WERI-Rb-1 (cell line): ENCODE measurements at regions not wholly inside any gene's neighbourhood (a gene's known extent, or its start where the extent isn't known, plus 50 kb on each side); places are given as distances from the start of the nearest gene placed in this dataset.

Source experiments
- DNase-seq: peaks from one replicate; pipeline ENCODE4 v3.0.0-alpha.2; 2020
- H3K27ac ChIP-seq: fragments of 250-450 bp; sonication (Bioruptor Pico); 2 replicates; pipeline ENCODE4 v1.5.1; 2020; ENCODE audit warnings: mild to moderate bottlenecking, moderate library complexity
- H3K27me3 ChIP-seq: fragments of 250-450 bp; sonication (Bioruptor Pico); 2 replicates; pipeline ENCODE4 v1.5.1; 2021; ENCODE audit warnings: mild to moderate bottlenecking, low read depth, moderate library complexity; ENCODE audit not compliant: insufficient read depth, severe bottlenecking
- H3K36me3 ChIP-seq: fragments of 250-450 bp; sonication (Bioruptor Pico); 2 replicates; pipeline ENCODE4 v1.5.1; 2020; ENCODE audit warnings: mild to moderate bottlenecking, moderate library complexity
- H3K4me3 ChIP-seq: 2 replicates; pipeline ENCODE4 v1.5.1; 2011; ENCODE audit warnings: low read depth, mild to moderate bottlenecking, control low read depth, low read length
- H3K9me3 ChIP-seq: fragments of 250-450 bp; sonication (Bioruptor Pico); 2 replicates; pipeline ENCODE4 v1.5.1; 2021; ENCODE audit warnings: mild to moderate bottlenecking, moderate library complexity; ENCODE audit not compliant: severe bottlenecking
- TF ChIP-seq, protein P1 (sequence below): IDR thresholded peaks from 2 replicates; pipeline ENCODE4 v1.5.1; 2011; ENCODE audit warnings: low read depth, mild to moderate bottlenecking, control low read depth, inconsistent platforms, low read length

DNA sequence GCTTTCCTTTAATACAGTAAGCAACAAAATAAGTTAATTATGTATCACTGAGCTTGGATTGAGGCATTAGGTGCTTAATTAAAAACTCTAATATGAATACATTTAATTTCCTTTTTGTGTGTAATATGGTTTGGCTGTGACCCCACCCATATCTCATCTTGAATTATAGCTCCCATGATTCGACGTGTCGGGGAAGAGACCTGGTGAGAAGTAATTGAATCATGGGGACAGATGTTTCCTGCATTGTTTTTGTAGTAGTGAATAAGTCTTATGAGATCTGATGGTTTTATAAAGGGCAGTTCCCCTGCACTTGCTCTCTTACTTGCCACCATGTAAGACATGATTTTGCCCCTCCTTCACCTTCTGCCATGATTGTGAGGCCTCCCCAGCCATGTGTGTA is 325.4 kb upstream of the CDH7 start:
- Histone ChIP-seq H3K9me3 (no peaks in the 10 kb centered on the region), H3K27me3 (no peaks in the 10 kb centered on the region), H3K4me3 (no peak overlapping the region), H3K36me3 (no peaks in the 10 kb centered on the region), H3K27ac (no peak overlapping the region)
- DNase-seq, result no peak
- TF ChIP-seq, protein P1, sequence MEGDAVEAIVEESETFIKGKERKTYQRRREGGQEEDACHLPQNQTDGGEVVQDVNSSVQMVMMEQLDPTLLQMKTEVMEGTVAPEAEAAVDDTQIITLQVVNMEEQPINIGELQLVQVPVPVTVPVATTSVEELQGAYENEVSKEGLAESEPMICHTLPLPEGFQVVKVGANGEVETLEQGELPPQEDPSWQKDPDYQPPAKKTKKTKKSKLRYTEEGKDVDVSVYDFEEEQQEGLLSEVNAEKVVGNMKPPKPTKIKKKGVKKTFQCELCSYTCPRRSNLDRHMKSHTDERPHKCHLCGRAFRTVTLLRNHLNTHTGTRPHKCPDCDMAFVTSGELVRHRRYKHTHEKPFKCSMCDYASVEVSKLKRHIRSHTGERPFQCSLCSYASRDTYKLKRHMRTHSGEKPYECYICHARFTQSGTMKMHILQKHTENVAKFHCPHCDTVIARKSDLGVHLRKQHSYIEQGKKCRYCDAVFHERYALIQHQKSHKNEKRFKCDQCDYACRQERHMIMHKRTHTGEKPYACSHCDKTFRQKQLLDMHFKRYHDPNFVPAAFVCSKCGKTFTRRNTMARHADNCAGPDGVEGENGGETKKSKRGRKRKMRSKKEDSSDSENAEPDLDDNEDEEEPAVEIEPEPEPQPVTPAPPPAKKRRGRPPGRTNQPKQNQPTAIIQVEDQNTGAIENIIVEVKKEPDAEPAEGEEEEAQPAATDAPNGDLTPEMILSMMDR, result no peak

DNA sequence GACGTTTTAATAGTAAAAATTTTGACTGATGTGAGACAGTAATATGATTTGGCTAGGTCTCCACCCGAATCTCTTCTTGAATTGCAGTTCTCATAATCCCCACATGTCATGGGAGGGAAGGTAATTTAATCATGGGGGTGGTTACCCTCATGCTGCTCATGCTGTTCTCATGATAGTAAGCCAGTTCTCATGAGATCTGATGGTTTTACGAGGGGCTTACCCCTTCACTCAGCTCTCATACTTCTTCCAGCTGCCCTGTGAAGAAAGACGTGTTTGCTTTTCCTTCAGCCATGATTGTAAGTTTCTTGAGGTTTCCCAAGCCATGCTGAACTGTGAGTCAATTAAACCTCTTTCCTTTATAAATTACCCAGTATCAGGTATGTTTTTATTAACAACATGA is 327.0 kb upstream of the CDH7 start:
- no peak overlapping the region for H3K27ac ChIP-seq
- H3K36me3 ChIP-seq, result no peaks in the 10 kb centered on the region
- no peaks in the 10 kb centered on the region for H3K9me3 ChIP-seq
- no peak for DNase-seq
- no peak overlapping the region for H3K4me3 ChIP-seq
- H3K27me3 ChIP-seq, result no peaks in the 10 kb centered on the region
- TF ChIP-seq, protein P1, result no peak

DNA sequence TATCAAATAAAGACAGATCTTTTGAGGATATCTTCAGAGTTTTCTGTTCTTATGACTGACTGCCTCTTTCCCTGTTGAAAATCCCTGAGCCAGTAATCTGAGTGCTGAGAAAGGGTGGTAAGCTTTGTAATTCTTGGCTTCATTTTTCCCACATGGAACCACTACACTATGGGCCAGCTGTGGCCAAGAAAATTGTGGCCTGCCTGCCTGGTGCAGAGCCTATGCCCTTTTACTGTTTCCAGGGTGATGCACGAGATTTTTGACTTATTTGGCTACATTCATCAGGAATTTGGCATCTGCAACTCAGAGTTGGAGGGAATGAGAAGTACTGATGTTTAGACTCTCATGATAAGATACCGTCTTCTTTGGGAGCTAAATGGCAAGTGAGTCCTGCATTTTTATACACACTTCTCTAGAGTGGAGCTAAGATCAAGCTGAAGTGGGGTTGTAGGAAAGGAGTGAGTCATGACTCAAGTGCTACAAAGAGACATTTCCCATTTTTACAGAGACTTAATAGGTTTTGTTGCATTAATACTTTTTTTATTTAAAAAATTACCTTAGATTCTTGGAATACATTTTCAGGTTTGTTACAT is 328.2 kb upstream of the CDH7 start:
- Histone ChIP-seq H3K36me3 (no peaks in the 10 kb centered on the region), H3K4me3 (no peak overlapping the region), H3K27ac (no peak overlapping the region), H3K9me3 (no peaks in the 10 kb centered on the region), H3K27me3 (no peaks in the 10 kb centered on the region)
- TF ChIP-seq, protein P1, result no peak
- DNase-seq, result no peak

DNA sequence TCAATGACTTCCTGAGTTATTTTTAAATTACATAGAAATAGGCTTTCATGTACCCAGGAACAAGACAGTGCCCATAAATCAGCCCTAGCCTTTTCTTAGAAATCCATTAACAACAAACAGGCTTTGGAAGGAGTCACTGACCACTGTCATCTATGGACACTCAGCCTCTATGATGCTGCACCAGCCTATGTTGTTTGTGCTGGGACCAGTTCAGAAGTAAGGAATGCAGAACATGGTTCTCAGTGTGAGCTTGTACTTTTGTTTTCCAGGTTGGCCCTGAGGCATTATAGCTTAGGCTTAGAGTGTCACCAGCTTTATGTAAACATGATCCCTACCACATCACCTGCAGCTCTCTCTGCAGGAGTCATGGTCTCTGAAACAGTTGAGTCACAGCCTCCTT is 335.7 kb upstream of the CDH7 start:
- Histone ChIP-seq H3K4me3 (no peak overlapping the region), H3K36me3 (no peaks in the 10 kb centered on the region), H3K27me3 (no peaks in the 10 kb centered on the region), H3K9me3 (no peaks in the 10 kb centered on the region), H3K27ac (no peak overlapping the region)
- TF ChIP-seq, protein P1, result no peak
- no peak for DNase-seq

DNA sequence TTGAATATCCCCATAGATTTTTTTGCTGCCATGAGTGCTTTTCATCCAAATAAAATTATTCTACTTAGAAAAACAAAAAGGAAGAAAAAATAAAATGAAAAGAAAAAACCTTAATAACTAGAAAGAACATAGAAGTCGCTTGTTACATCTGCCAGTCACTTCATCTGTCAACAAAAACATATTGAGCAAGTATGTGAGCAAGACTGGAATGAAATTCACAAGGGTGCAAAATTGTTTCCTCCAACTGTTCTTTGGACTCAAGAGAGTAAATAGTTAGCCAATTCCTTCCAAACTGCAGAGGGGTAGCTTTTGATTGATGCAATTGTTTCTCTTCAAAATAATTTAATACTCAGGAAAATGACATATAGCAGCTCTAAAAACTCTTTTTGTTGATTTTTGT is 336.3 kb upstream of the CDH7 start:
- H3K27ac ChIP-seq, result no peak overlapping the region
- TF ChIP-seq, protein P1, result no peak
- no peaks in the 10 kb centered on the region for H3K36me3 ChIP-seq
- H3K27me3 ChIP-seq, result no peaks in the 10 kb centered on the region
- DNase-seq, result no peak
- H3K9me3 ChIP-seq, result no peaks in the 10 kb centered on the region
- H3K4me3 ChIP-seq, result no peak overlapping the region

DNA sequence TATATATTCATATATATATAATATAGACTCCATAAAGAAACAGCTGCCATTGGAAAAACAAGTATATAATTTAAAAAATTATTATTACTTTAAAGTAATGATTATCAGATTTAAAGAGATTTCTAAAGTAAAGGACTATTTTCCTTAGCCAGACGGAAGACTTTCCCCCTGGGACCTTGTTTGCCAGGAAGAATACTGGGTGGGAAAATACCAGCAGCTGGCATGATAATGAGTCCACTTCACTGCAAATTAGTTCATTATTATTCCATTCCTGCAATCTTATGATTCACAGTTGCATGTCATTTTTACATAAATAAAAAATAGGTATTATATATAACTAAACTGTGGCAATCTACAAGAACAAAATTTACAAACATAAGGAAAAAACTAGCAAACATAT is 339.8 kb upstream of the CDH7 start:
- Histone ChIP-seq H3K27me3 (no peaks in the 10 kb centered on the region), H3K36me3 (no peaks in the 10 kb centered on the region), H3K9me3 (no peaks in the 10 kb centered on the region), H3K4me3 (no peak overlapping the region), H3K27ac (no peak overlapping the region)
- TF ChIP-seq, protein P1, result no peak
- DNase-seq, result no peak
